IMR-90 (cell line): ENCODE measurements at regions not wholly inside any gene's neighbourhood (a gene's known extent, or its start where the extent isn't known, plus 50 kb on each side); places are given as distances from the start of the nearest gene placed in this dataset.

Source experiments
- ATAC-seq: fragments of 200-7000 bp; cut with Tn5 transposase; 2 replicates; pipeline ENCODE4 v1.9.1; 2020; ENCODE audit warnings: low read depth, mild to moderate bottlenecking, moderate library complexity
- BruUV-seq: library from RNA; stranded (reverse); fragments of 400-500 nt; replicated peaks from 2 replicates; lab custom pipeline; 2021; lab: Mats Ljungman, UMichigan
- CTCF ChIA-PET: fragments of 300-600 bp; formaldehyde crosslinking; extraction: SDS; loops from one replicate; lab custom pipeline; 2021; ENCODE audit warnings: antibody characterized with exemption; lab: Yijun Ruan, JAX
- POLR2A ChIA-PET: fragments of 300-600 bp; sonication (Branson Sonifier 250); formaldehyde crosslinking; loops from one replicate; lab custom pipeline; 2022; ENCODE audit warnings: antibody characterized with exemption; ENCODE audit not compliant: unreplicated experiment; lab: Charles Lee
- DNase-seq: peaks from one replicate; pipeline ENCODE4 v3.0.0; 2013
- H2AFZ ChIP-seq: replicated peaks from 2 replicates; pipeline ENCODE3; 2013; ENCODE audit warnings: low read length, mild to moderate bottlenecking; ENCODE audit not compliant: poor library complexity
- H2AK5ac ChIP-seq: 2 replicates; pipeline ENCODE4 v1.6.1; 2013; ENCODE audit warnings: low read depth, low read length, inconsistent platforms
- H2AK9ac ChIP-seq: replicated peaks from 2 replicates; pipeline ENCODE3; 2013; ENCODE audit warnings: mild to moderate bottlenecking, low read depth, low read length, moderate library complexity; ENCODE audit not compliant: poor library complexity
- H2BK120ac ChIP-seq: 2 replicates; pipeline ENCODE4 v1.6.1; 2013; ENCODE audit warnings: low read depth, low read length, inconsistent platforms
- H2BK15ac ChIP-seq: 3 replicates; pipeline ENCODE4 v1.6.1; 2013; ENCODE audit warnings: low read depth, low read length, inconsistent platforms
- H2BK20ac ChIP-seq: 2 replicates; pipeline ENCODE4 v1.6.1; 2013; ENCODE audit warnings: low read depth, mild to moderate bottlenecking, inconsistent platforms, low read length, moderate library complexity
- H2BK5ac ChIP-seq: 2 replicates; pipeline ENCODE4 v1.6.1; 2013; ENCODE audit warnings: mild to moderate bottlenecking, low read depth, low read length, inconsistent platforms; ENCODE audit not compliant: poor library complexity, severe bottlenecking
- H3K14ac ChIP-seq: replicated peaks from 2 replicates; pipeline ENCODE4 v1.6.1; 2013; ENCODE audit warnings: low read depth, low read length, inconsistent platforms
- H3K18ac ChIP-seq: 2 replicates; pipeline ENCODE4 v1.6.1; 2013; ENCODE audit warnings: low read depth, low read length, control low read depth
- H3K23ac ChIP-seq: 2 replicates; pipeline ENCODE4 v1.6.1; 2013; ENCODE audit warnings: low read depth, low read length, inconsistent platforms
- H3K27ac ChIP-seq: 2 replicates; pipeline ENCODE4 v1.5.1; 2013; ENCODE audit warnings: mild to moderate bottlenecking, control low read depth, low read length; ENCODE audit not compliant: insufficient read depth
- H3K27me3 ChIP-seq: 2 replicates; pipeline ENCODE4 v1.6.1; 2013; ENCODE audit warnings: low read length; ENCODE audit not compliant: control insufficient read depth, insufficient read depth
- H3K36me3 ChIP-seq: 2 replicates; pipeline ENCODE4 v1.6.1; 2013; ENCODE audit warnings: low read length, mixed read lengths; ENCODE audit not compliant: control insufficient read depth, insufficient read depth
- H3K4ac ChIP-seq: 2 replicates; pipeline ENCODE4 v1.6.1; 2013; ENCODE audit warnings: low read depth, low read length, inconsistent platforms
- H3K4me1 ChIP-seq: 2 replicates; pipeline ENCODE4 v1.6.1; 2013; ENCODE audit warnings: low read length, mixed read lengths; ENCODE audit not compliant: control insufficient read depth, insufficient read depth
- H3K4me2 ChIP-seq: 2 replicates; pipeline ENCODE4 v1.6.1; 2013; ENCODE audit warnings: low read depth, mild to moderate bottlenecking, control low read depth, low read length, moderate library complexity
- H3K4me3 ChIP-seq: 2 replicates; pipeline ENCODE4 v1.5.1; 2013; ENCODE audit warnings: low read depth, mild to moderate bottlenecking, control low read depth, low read length, moderate library complexity; ENCODE audit not compliant: insufficient read depth
- H3K56ac ChIP-seq: 2 replicates; pipeline ENCODE4 v1.6.1; 2013; ENCODE audit warnings: low read length, inconsistent platforms; ENCODE audit not compliant: insufficient read depth; ENCODE audit errors: extremely low read depth
- H3K79me1 ChIP-seq, 2 experiments: 2 replicates each; pipeline ENCODE4 v1.6.1; 2013; ENCODE audit warnings: low read length in 2 of 2, inconsistent platforms in 1 of 2, low read depth in 1 of 2
- H3K9ac ChIP-seq: 2 replicates; pipeline ENCODE4 v1.6.1; 2013; ENCODE audit warnings: low read depth, low read length, control low read depth
- H3K9me1 ChIP-seq: 2 replicates; pipeline ENCODE4 v1.6.1; 2013; ENCODE audit warnings: low read length, inconsistent platforms; ENCODE audit not compliant: insufficient read depth
- H3K9me3 ChIP-seq: 2 replicates; pipeline ENCODE4 v1.6.1; 2013; ENCODE audit warnings: low read length; ENCODE audit not compliant: control insufficient read depth, insufficient read depth
- H4K20me1 ChIP-seq: 2 replicates; pipeline ENCODE4 v1.6.1; 2013; ENCODE audit warnings: low read length, inconsistent platforms; ENCODE audit not compliant: insufficient read depth
- H4K5ac ChIP-seq: 2 replicates; pipeline ENCODE4 v1.6.1; 2013; ENCODE audit warnings: mild to moderate bottlenecking, low read depth, low read length, control low read depth
- H4K8ac ChIP-seq, 2 experiments: 2 replicates each; pipeline ENCODE4 v1.6.1; 2013; ENCODE audit warnings: low read depth in 2 of 2, low read length in 2 of 2, control low read depth in 1 of 2, inconsistent platforms in 1 of 2
- H4K91ac ChIP-seq: 2 replicates; pipeline ENCODE4 v1.6.1; 2013; ENCODE audit warnings: low read depth, low read length, inconsistent platforms; ENCODE audit not compliant: insufficient read depth
- CEBPB ChIP-seq: IDR thresholded peaks from 2 replicates; pipeline ENCODE4 v1.6.1; 2012; ENCODE audit warnings: low read depth, low read length, improper control_type of control experiment
- MAFK ChIP-seq: IDR thresholded peaks from 2 replicates; pipeline ENCODE4 v1.6.1; 2012; ENCODE audit warnings: low read depth, low read length, improper control_type of control experiment
- RFX5 ChIP-seq: IDR thresholded peaks from 2 replicates; pipeline ENCODE4 v1.8.0; 2012; ENCODE audit warnings: low read depth, mild to moderate bottlenecking, low read length, moderate library complexity
- WGBS, 2 experiments: methylation state at CpG; one replicate each; pipeline versions ENCODE4 v1.1.5 to v1.1.7; 2013; ENCODE audit warnings: missing lambda C conversion rate in 2 of 2; ENCODE audit not compliant: insufficient read length in 1 of 2; ENCODE audit errors: extremely low coverage in 2 of 2; 5-methylcytosine and 5-hydroxymethylcytosine counted together
- dilution Hi-C: fragments of 300-500 bp; cut with HindIII; formaldehyde crosslinking; loops from one replicate; pipeline ENCODE4 v1.14.3; 2018; ENCODE audit warnings: low sequenced_read_pairs; ENCODE audit not compliant: unreplicated experiment
- in situ Hi-C: fragments of 300-500 bp; cut with MboI; formaldehyde crosslinking; loops from 3 replicates; pipeline ENCODE4 v1.14.3; 2019; ENCODE audit warnings: low sequenced_read_pairs, inconsistent platforms, mixed read lengths
- intact Hi-C: fragments of 100-400 bp; cut with micrococcal nuclease; formaldehyde crosslinking; loops from 2 replicates; pipeline ENCODE4 v1.10.0; 2022

GRCh38 chr2:19549821-19550220 is 191.4 kb upstream of the OSR1 start:
- Histone ChIP-seq H3K9me1 (no peaks in the 10 kb centered on the region), H3K4me1 (no peaks in the 10 kb centered on the region), H2BK120ac (no peak overlapping the region), H4K8ac (no peak overlapping the region), H2AFZ (no peak overlapping the region), H3K4me3 (no peak overlapping the region), H3K79me1 (no peaks in the 10 kb centered on the region), H3K27ac (no peak overlapping the region), H2BK15ac (no peak overlapping the region), H4K20me1 (no peaks in the 10 kb centered on the region), H3K56ac (no peak overlapping the region), H3K9ac (no peak overlapping the region), H3K14ac (no peak overlapping the region), H3K4me2 (no peak overlapping the region), H3K4ac (no peak overlapping the region), H3K23ac (no peak overlapping the region), H2BK20ac (no peak overlapping the region), H3K9me3 (no peaks in the 10 kb centered on the region), H3K27me3 (peaks cover 15% of the 10 kb centered on the region), H2AK9ac (no peak overlapping the region), H3K18ac (no peak overlapping the region), H4K91ac (no peak overlapping the region), H4K5ac (no peak overlapping the region), H2AK5ac (no peak overlapping the region), H3K36me3 (no peaks in the 10 kb centered on the region), H2BK5ac (no peak overlapping the region)
- in situ Hi-C loops (no loop called here), intact Hi-C loops (no loop called here), dilution Hi-C loops (no loop called here)
- ATAC-seq (no peak), DNase-seq (no peak)
- no CpG with 5 or more reads among the region's 1 CpG for WGBS, 2 experiments
- ChIA-PET POLR2A (no interaction called here), CTCF (no interaction called here)
- BruUV-seq, result no TSS peak
- TF ChIP-seq MAFK, result peak; percentile 56
- no peak for TF ChIP-seq CEBPB
- no peak for TF ChIP-seq RFX5
